ENCODE measurements at regions not wholly inside any gene's neighbourhood (a gene's known extent, or its start where the extent isn't known, plus 50 kb on each side); places are given as distances from the start of the nearest gene placed in this dataset.

- TF ChIP-seq, protein P1, sequence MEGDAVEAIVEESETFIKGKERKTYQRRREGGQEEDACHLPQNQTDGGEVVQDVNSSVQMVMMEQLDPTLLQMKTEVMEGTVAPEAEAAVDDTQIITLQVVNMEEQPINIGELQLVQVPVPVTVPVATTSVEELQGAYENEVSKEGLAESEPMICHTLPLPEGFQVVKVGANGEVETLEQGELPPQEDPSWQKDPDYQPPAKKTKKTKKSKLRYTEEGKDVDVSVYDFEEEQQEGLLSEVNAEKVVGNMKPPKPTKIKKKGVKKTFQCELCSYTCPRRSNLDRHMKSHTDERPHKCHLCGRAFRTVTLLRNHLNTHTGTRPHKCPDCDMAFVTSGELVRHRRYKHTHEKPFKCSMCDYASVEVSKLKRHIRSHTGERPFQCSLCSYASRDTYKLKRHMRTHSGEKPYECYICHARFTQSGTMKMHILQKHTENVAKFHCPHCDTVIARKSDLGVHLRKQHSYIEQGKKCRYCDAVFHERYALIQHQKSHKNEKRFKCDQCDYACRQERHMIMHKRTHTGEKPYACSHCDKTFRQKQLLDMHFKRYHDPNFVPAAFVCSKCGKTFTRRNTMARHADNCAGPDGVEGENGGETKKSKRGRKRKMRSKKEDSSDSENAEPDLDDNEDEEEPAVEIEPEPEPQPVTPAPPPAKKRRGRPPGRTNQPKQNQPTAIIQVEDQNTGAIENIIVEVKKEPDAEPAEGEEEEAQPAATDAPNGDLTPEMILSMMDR (IDR thresholded peaks at IDR 0.05) = no peak
- TF ChIP-seq POLR2A (IDR thresholded peaks at IDR 0.05) = no peak
These were observed 203.3 kb upstream of the JUN start for GRCh38 chr1:58986996-58987767.
